ENCODE measurements at regions not wholly inside any gene's neighbourhood (a gene's known extent, or its start where the extent isn't known, plus 50 kb on each side); places are given as distances from the start of the nearest gene placed in this dataset.

DNA sequence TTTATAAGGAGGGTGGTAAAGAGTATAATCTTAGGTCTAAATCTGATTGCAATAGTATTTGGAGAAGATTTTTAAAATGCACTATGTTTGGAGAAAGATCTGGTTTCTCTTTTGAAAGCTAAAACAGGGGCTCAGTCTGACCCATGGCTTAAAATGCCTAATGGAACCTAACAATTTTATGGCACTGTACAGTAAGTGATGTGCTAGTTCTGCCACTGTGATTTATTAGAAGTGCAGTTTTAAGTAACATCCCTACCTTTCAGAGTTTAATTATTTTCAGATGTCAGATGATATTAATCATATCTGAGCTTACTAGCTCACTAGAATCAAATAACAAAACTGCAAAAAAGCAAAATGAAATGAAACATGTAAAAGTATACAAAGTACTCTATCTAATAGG lies 514.7 kb upstream of the KCND2 start:
- TF ChIP-seq, protein P1, sequence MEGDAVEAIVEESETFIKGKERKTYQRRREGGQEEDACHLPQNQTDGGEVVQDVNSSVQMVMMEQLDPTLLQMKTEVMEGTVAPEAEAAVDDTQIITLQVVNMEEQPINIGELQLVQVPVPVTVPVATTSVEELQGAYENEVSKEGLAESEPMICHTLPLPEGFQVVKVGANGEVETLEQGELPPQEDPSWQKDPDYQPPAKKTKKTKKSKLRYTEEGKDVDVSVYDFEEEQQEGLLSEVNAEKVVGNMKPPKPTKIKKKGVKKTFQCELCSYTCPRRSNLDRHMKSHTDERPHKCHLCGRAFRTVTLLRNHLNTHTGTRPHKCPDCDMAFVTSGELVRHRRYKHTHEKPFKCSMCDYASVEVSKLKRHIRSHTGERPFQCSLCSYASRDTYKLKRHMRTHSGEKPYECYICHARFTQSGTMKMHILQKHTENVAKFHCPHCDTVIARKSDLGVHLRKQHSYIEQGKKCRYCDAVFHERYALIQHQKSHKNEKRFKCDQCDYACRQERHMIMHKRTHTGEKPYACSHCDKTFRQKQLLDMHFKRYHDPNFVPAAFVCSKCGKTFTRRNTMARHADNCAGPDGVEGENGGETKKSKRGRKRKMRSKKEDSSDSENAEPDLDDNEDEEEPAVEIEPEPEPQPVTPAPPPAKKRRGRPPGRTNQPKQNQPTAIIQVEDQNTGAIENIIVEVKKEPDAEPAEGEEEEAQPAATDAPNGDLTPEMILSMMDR (IDR thresholded peaks at IDR 0.05; ENCODE audit: low read depth, low read length), result no peak
- DNase-seq (ENCODE audit: low read depth in 2 of 2), result no peak
- H3K4me3 ChIP-seq (replicated peaks in 1 of 2; ENCODE audit: low read depth in 2 of 2, low read length in 2 of 2), result no peak overlapping the region

DNA sequence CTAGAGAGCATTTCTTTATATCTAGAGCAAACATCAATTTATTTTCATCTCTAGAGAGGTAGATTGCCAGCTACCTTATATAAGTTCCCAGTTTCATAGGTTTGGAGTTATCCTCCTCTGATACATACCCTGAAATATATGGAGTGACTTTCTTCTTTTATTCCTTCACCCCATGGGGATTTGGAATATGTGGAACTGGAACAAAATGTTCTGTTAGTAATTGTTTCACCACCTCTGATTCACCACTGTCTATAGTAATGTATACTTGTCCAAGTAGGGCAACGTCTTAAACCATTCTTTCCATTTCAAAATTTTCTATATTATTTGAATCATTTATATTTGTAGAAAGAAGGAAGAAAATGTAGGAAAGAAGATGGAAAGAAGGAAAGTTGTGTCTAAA lies 511.2 kb upstream of the KCND2 start:
- TF ChIP-seq, protein P1 (IDR thresholded peaks at IDR 0.05; ENCODE audit: low read depth, low read length), result no peak
- no peak overlapping the region for H3K4me3 ChIP-seq (replicated peaks in 1 of 2; ENCODE audit: low read depth in 2 of 2, low read length in 2 of 2)
- DNase-seq (ENCODE audit: low read depth in 2 of 2), result peak in 1 of 2 donors; percentile 60

- H3K4me3 ChIP-seq (replicated peaks in 1 of 2; ENCODE audit: low read depth in 2 of 2, low read length in 2 of 2), result no peak overlapping the region
- TF ChIP-seq, protein P1 (IDR thresholded peaks at IDR 0.05; ENCODE audit: low read depth, low read length), result no peak
- DNase-seq (ENCODE audit: low read depth in 2 of 2), result no peak
These were observed 490.7 kb upstream of the KCND2 start for GRCh38 chr7:119782286-119782685.

- H3K4me3 ChIP-seq (replicated peaks in 1 of 2; ENCODE audit: low read depth in 2 of 2, low read length in 2 of 2), result no peak overlapping the region
- DNase-seq (ENCODE audit: low read depth in 2 of 2), result peak; percentile 54 to 69
- TF ChIP-seq, protein P1 (IDR thresholded peaks at IDR 0.05; ENCODE audit: low read depth, low read length), result no peak
These were observed 489.2 kb upstream of the KCND2 start for GRCh38 chr7:119783799-119784198.

- no peak overlapping the region for H3K4me3 ChIP-seq (replicated peaks in 1 of 2; ENCODE audit: low read depth in 2 of 2, low read length in 2 of 2)
- TF ChIP-seq, protein P1 (IDR thresholded peaks at IDR 0.05; ENCODE audit: low read depth, low read length), result no peak
- DNase-seq (ENCODE audit: low read depth in 2 of 2), result no peak
These were observed 470.8 kb upstream of the KCND2 start for GRCh38 chr7:119802147-119802546.

GRCh38 chr7:119825091-119825655 lies 447.8 kb upstream of the KCND2 start:
- no peak for DNase-seq (ENCODE audit: low read depth in 2 of 2)
- no peak overlapping the region for H3K4me3 ChIP-seq (replicated peaks in 1 of 2; ENCODE audit: low read depth in 2 of 2, low read length in 2 of 2)
- TF ChIP-seq, protein P1 (IDR thresholded peaks at IDR 0.05; ENCODE audit: low read depth, low read length), result no peak

GRCh38 chr7:119826547-119826946 lies 446.4 kb upstream of the KCND2 start:
- no peak for DNase-seq (ENCODE audit: low read depth in 2 of 2)
- no peak overlapping the region for H3K4me3 ChIP-seq (replicated peaks in 1 of 2; ENCODE audit: low read depth in 2 of 2, low read length in 2 of 2)
- TF ChIP-seq, protein P1 (IDR thresholded peaks at IDR 0.05; ENCODE audit: low read depth, low read length), result no peak
